OCI-LY1 (cell line): ENCODE measurements at regions not wholly inside any gene's neighbourhood (a gene's known extent, or its start where the extent isn't known, plus 50 kb on each side); places are given as distances from the start of the nearest gene placed in this dataset.

ENCODE experiments used
- CTCF ChIP-seq: fragments of 200-600 bp; sonication (generic), shearing (Covaris generic); IDR thresholded peaks from 2 replicates; pipeline ENCODE4 v1.5.1; 2017; ENCODE audit warnings: mild to moderate bottlenecking, antibody characterized with exemption, low read length, moderate library complexity, mixed read lengths
- EZH2 ChIP-seq: fragments of 200-600 bp; sonication (generic), shearing (Covaris generic); IDR thresholded peaks from 2 replicates; pipeline ENCODE4 v1.8.0; 2017; ENCODE audit warnings: borderline replicate concordance, mixed run types, mild to moderate bottlenecking, antibody characterized with exemption, low read length, moderate library complexity, mixed read lengths

GRCh38 chr11:32204751-32205150 is 113.9 kb downstream of the RCN1 start:
- TF ChIP-seq CTCF: no peak
- no peak for TF ChIP-seq EZH2
